Upper lobe of left lung (tissue), 6 donors: ENCODE measurements at regions not wholly inside any gene's neighbourhood (a gene's known extent, or its start where the extent isn't known, plus 50 kb on each side); places are given as distances from the start of the nearest gene placed in this dataset.
"Not testable (repeated sequence)": the region's sequence is repeated elsewhere in the genome, so short reads cannot be mapped to it uniquely, and the experiment has no call there.

Source experiments
- ATAC-seq, 2 donors: fragments of 200-7000 bp; cut with Tn5 transposase; one replicate each; pipeline ENCODE4 v1.9.1; 2022; ENCODE audit warnings: mild to moderate bottlenecking in 2 of 2, moderate library complexity in 2 of 2; ENCODE audit not compliant: low FRiP score in 2 of 2
- DNase-seq, 2 donors: peaks; one replicate each; pipeline ENCODE4 v3.0.0-alpha.2; 2019 to 2020
- H3K27ac ChIP-seq, 4 donors: fragments of 200-600 bp; sonication (generic); one replicate each; pipeline ENCODE4 v1.5.1; 2016 to 2019
- H3K27me3 ChIP-seq, 4 donors: fragments of 200-600 bp; sonication (generic); one replicate each; pipeline ENCODE4 v1.5.1; 2017 to 2019
- H3K36me3 ChIP-seq, 4 donors: fragments of 200-600 bp; sonication (generic); one replicate each; pipeline ENCODE4 v1.5.1; 2016 to 2019
- H3K4me1 ChIP-seq, 4 donors: fragments of 200-600 bp; sonication (generic); one replicate each; pipeline ENCODE4 v1.5.1; 2018 to 2019
- H3K4me3 ChIP-seq, 4 donors: fragments of 200-600 bp; sonication (generic); one replicate each; pipeline ENCODE4 v1.5.1; 2017 to 2019; ENCODE audit warnings: mild to moderate bottlenecking in 2 of 4, moderate library complexity in 1 of 4
- H3K9me3 ChIP-seq, 4 donors: fragments of 200-600 bp; sonication (generic); one replicate each; pipeline ENCODE4 v1.5.1; 2018 to 2019
- EP300 ChIP-seq, 4 donors: sonication (generic); formaldehyde crosslinking; IDR thresholded peaks; one replicate each; pipeline ENCODE4 v1.5.1; 2017; ENCODE audit warnings: antibody characterized with exemption in 4 of 4, control low read depth in 2 of 4
- POLR2A ChIP-seq, 4 donors: fragments of 450-650 bp; IDR thresholded peaks; one replicate each; pipeline ENCODE4 v1.5.1; 2016 to 2017; ENCODE audit warnings: antibody characterized with exemption in 4 of 4, mild to moderate bottlenecking in 2 of 4
- POLR2AphosphoS5 ChIP-seq, 2 donors: sonication (generic); formaldehyde crosslinking; IDR thresholded peaks; one replicate each; pipeline ENCODE4 v1.5.1; 2017; ENCODE audit warnings: antibody characterized with exemption in 2 of 2
- WGBS, 2 donors: methylation state at CpG; one replicate each; pipeline ENCODE4 v1.1.5; 2017 to 2018; 5-methylcytosine and 5-hydroxymethylcytosine counted together
- TF ChIP-seq, protein P1 (sequence below), 6 experiments: fragments of 450-650 bp in 4 of 6; fragments of 200-600 bp in 2 of 6; sonication (generic) in 2 of 6; IDR thresholded peaks; one replicate each; pipeline ENCODE4 v1.5.1; 2016 to 2019; ENCODE audit warnings: antibody characterized with exemption in 6 of 6
- donor health status: DM: no; HTN: no; CAD: no; lungs with moderate emphysema.
- donor health status: DM: no; HTN: yes; CAD: no; lungs with severe emphysema.

DNA sequence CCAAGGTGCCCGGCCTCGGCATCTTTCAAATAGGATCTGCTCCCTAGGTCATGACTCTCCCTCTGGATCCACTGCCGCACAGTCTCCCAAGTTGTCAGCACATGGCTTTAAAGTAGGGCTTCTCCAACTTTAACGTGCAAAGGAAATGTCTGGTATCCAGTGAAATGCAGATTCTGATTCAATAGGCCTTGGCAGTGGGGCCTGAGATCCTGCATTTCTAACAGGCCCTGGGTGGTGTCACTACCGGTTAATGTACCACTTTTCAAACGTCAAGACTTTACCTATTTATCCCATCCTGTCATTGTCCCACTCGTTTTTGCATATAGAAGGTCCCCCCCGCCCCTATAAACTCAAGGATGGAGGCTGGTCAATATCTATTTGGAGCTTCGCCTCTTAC is 137.6 kb upstream of the ZNF618 start:
- Histone ChIP-seq H3K36me3 (no peaks in the 10 kb centered on the region), H3K4me3 (no peak overlapping the region), H3K27me3 (no peaks in the 10 kb centered on the region), H3K27ac (no peak overlapping the region), H3K4me1 (no peaks in the 10 kb centered on the region), H3K9me3 (no peaks in the 10 kb centered on the region)
- ATAC-seq (no peak), DNase-seq (no peak)
- WGBS, 2 donors, result 70 to 79% methylated on average over 9 of the region's 9 CpGs
- no peak for TF ChIP-seq POLR2A (IDR thresholded peaks at IDR 0.05)
- no peak for TF ChIP-seq POLR2AphosphoS5 (IDR thresholded peaks at IDR 0.05)
- TF ChIP-seq, protein P1, sequence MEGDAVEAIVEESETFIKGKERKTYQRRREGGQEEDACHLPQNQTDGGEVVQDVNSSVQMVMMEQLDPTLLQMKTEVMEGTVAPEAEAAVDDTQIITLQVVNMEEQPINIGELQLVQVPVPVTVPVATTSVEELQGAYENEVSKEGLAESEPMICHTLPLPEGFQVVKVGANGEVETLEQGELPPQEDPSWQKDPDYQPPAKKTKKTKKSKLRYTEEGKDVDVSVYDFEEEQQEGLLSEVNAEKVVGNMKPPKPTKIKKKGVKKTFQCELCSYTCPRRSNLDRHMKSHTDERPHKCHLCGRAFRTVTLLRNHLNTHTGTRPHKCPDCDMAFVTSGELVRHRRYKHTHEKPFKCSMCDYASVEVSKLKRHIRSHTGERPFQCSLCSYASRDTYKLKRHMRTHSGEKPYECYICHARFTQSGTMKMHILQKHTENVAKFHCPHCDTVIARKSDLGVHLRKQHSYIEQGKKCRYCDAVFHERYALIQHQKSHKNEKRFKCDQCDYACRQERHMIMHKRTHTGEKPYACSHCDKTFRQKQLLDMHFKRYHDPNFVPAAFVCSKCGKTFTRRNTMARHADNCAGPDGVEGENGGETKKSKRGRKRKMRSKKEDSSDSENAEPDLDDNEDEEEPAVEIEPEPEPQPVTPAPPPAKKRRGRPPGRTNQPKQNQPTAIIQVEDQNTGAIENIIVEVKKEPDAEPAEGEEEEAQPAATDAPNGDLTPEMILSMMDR (IDR thresholded peaks at IDR 0.05), result no peak
- no peak for TF ChIP-seq EP300 (IDR thresholded peaks at IDR 0.05)

DNA sequence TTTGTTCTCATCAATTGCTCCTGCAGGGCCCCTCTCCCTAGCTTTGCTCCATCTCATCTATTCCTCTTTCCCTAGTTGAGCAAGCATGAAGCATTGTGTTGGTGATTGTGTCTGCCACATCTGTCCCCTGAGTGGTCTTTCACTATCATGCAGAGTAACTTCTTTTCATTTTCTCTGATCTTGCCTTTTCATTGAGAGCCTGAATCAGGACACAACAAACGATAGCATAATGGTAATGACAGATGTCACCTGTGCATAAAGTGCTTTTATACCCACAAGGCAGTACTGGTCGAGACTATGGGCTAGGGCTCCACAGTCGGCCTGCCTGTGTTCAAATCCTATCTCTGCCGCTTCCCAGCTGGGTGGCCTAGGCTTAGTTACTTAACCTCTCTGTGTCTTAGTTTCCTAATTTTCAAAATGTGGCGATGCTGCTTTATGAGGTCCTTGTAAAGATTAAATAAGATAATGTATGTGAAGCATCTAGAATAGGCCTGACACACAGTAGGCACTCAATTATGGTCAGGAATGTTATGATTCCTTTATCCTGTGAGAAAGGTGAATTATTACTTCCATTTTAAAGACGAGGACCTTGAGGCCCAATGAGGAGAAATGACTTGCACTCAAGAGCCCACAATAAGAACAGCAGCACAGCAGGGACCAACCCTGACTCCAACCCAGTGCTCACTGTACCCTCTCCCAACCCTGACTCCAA is 137.1 kb upstream of the ZNF618 start:
- Histone ChIP-seq H3K4me3 (no peak overlapping the region), H3K4me1 (no peaks in the 10 kb centered on the region), H3K36me3 (no peaks in the 10 kb centered on the region), H3K27ac (no peak overlapping the region), H3K27me3 (no peaks in the 10 kb centered on the region), H3K9me3 (no peaks in the 10 kb centered on the region)
- TF ChIP-seq, protein P1 (IDR thresholded peaks at IDR 0.05), result no peak
- TF ChIP-seq POLR2AphosphoS5 (IDR thresholded peaks at IDR 0.05) (no peak), POLR2A (IDR thresholded peaks at IDR 0.05) (no peak), EP300 (IDR thresholded peaks at IDR 0.05) (no peak)
- WGBS, 2 donors, result 82 to 84% methylated on average over 6 of the region's 6 CpGs
- ATAC-seq (no peak), DNase-seq (no peak)

DNA sequence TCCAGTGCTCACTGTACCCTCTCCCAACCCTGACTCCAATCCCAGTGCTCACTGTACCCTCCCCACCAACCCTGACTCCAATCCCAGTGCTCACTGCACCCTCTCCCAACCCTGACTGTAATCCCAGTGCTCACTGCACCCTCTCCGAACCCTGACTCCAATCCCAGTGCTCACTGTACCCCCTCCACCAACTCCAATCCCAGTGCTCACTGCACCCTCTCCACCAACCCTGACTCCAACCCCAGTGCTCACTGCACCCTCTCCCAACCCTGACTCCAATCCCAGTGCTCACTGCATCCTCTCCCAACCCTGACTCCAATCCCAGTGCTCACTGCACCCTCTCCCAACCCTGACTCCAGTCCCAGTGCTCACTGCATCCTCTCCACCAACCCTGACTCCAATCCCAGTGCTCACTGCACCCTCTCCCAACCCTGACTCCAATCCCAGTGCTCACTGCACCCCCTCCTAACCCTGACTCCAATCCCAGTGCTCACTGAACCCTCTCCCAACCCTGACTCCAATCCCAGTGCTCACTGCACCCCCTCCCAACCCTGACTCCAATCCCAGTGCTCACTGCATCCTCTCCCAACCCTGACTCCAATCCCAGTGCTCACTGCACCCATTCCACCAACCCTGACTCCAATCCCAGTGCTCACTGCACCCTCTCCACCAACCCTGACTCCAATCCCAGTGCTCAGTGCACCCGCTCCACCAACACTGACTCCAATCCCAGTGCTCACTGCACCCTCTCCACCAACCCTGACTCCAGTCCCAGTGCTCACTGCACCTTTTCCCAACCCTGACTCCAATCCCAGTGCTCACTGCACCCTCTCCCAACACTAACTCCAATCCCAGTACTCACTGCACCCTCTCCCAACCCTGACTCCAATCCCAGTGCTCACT is 136.3 kb upstream of the ZNF618 start:
- H3K9me3 ChIP-seq, H3K27me3 ChIP-seq, ATAC-seq, H3K4me3 ChIP-seq, H3K27ac ChIP-seq, H3K4me1 ChIP-seq, DNase-seq, H3K36me3 ChIP-seq: not testable (repeated sequence)
- 87 to 100% methylated on average over 2 of the region's 2 CpGs for WGBS, 2 donors

DNA sequence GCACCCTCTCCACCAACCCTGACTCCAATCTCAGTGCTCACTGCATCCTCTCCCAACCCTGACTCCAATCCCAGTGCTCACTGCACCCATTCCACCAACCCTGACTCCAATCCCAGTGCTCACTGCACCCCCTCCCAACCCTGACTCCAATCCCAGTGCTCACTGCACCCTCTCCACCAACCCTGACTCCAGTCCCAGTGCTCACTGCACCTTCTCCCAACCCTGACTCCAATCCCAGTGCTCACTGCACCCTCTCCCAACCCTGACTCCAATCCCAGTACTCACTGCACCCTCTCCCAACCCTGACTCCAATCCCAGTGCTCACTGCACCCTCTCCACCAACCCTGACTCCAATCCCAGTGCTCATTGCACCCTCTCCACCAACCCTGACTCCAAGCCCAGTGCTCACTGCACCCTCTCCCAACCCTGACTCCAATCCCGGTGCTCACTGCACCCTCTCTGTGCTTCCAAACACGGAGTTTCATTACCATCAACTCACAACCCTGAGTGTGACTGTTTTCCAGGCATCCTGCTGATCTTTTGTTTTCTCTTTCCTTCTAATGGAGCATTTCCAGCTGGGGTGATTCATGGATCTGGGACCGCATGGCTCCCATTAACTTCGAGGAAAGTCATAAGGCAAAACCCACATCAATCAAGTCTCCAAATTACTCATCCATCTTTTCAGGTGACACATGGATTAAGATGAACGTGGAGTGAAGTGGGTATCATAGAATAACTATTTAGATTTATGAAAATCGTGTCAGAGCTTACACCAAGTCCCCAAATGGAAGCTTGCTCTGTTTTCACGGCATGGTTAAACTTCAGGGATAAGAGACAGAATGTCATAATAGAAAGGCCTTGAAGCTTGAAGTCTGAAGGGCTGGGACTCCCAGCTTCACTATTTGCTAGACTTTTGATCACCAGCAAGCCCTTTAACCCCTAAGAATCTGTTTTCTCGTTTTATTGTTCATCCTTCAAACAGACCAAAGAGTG is 135.3 kb upstream of the ZNF618 start:
- H3K4me1 ChIP-seq, DNase-seq, ATAC-seq, H3K4me3 ChIP-seq, H3K36me3 ChIP-seq, H3K9me3 ChIP-seq, H3K27ac ChIP-seq, H3K27me3 ChIP-seq: not testable (repeated sequence)
- 54 to 55% methylated on average over 8 of the region's 8 CpGs for WGBS, 2 donors

DNA sequence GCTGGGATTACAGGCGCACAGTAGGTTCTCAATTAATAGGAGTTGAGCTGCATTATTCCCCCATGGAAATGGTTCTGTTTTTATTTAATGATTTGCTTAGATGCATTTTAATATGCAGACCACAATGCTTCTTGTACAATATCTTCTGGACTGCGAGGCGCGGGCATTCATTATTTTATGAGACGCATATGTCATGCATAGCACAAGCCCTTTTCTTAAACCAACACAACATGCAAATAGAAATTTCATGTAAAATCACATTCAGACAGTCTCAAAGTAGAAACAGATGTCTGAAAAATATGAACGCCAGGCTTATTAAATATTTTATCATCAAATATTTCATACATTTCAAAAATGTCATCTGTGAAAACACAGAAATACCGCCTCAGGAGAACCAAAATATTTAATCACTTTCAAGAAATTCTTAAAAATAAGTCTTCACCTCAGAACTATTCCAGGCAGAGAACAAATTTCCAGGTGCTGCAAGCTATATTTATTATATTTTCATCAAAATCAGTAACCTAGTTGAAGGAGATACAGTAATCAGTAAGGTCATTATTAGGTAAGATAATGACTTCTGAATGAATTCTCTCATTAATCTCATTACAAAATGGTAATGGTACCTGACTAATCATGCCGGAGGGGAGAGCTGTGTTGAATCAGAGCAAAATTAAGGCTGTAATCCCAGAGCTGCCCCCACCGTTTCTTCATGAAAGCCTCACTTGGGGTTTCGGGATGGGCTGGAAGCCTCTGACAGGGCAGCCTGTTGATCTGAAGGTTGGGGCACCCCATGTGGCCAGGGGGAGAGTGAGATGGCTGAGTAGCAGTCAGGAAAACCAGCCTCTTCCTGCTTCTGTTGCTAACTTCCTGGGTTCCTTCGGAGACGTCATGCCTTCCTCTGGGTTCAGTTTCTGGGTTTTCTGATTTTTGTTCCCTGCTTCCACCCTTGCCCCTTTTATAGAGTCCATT is 133.9 kb upstream of the ZNF618 start:
- ATAC-seq, result no peak
- no peak overlapping the region for H3K4me3 ChIP-seq
- TF ChIP-seq EP300 (IDR thresholded peaks at IDR 0.05) (no peak), POLR2A (IDR thresholded peaks at IDR 0.05) (no peak), POLR2AphosphoS5 (IDR thresholded peaks at IDR 0.05) (no peak)
- TF ChIP-seq, protein P1 (IDR thresholded peaks at IDR 0.05), result no peak
- no peaks in the 10 kb centered on the region for H3K36me3 ChIP-seq
- no peak overlapping the region for H3K27ac ChIP-seq
- H3K27me3 ChIP-seq, result no peaks in the 10 kb centered on the region
- 76 to 77% methylated on average over 12 of the region's 12 CpGs for WGBS, 2 donors
- no peak for DNase-seq
- no peaks in the 10 kb centered on the region for H3K4me1 ChIP-seq
- no peaks in the 10 kb centered on the region for H3K9me3 ChIP-seq
